GM18505 (cell line): ENCODE measurements at regions not wholly inside any gene's neighbourhood (a gene's known extent, or its start where the extent isn't known, plus 50 kb on each side); places are given as distances from the start of the nearest gene placed in this dataset.
"Not testable (repeated sequence)": the region's sequence is repeated elsewhere in the genome, so short reads cannot be mapped to it uniquely, and the experiment has no call there.

ENCODE experiments used
- ATAC-seq: cut with Tn5 transposase; IDR thresholded peaks from one replicate; pipeline ENCODE4 v1.9.1; 2021; ENCODE audit not compliant: unreplicated experiment
- POLR2A ChIP-seq: IDR thresholded peaks from 4 replicates; pipeline ENCODE4 v1.6.1; 2011; ENCODE audit warnings: borderline replicate concordance; ENCODE audit not compliant: insufficient read depth, insufficient read length; ENCODE audit errors: extremely low read depth

DNA sequence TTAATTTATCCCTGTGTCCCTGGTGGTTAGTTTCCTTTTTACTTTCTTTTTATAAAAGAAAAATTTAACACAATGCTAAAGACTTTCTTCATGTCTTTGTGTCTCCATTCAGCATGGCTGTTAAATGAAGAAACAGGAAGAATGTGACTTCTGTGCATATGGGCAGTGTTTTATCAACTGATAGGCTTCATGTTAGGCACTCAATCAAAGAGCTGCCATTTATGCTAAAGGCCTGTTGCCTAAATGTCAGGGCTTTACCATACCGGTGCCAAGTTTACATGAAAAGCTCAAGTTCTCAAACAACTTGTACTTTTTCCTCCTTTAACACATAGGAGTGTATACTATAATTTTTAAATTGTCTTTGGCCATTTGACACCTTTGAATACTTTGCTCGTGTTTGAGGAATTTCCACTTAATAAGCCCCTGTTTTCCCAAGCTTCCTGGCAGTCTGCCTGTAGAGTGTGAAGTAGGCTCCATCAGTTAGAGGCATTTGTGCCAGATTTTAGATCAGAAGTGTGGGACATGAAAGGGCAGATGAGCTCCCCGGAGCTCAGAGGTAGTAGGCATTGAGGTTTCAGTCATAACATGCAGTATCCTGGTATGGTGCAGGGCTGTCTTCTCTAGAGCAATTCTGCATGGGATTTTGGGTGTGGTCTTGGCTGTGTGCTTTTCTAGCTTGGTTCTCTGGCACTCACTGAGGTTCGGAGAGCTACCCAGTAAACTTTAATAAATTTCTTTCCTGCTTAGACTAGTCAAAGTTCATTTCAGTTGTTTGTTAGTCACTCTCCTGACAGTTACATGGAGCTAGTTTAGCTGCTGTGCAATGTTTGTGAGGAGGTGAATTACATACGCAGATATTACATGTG is 119.0 kb downstream of the LEPR start:
- no peak for TF ChIP-seq POLR2A
- ATAC-seq, result no peak

DNA sequence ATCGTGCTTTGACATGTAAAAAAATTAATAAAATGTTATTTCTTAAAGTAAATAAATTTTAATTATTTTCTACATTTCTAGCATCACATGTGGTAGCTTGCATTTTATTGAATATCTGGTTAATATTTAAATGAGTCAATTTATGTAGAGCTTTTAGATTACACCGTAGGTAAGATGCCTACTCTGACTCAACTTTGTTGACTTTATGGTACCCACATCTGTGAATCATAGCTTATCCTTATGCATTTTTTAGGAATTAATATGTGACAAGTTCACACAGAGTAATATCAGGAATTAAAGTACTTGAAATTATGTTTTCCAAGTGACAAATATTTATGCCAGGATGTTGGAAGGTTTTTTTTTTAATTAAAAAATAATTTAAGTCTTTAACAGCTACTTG is 120.7 kb downstream of the LEPR start:
- ATAC-seq, result no peak
- no peak for TF ChIP-seq POLR2A

DNA sequence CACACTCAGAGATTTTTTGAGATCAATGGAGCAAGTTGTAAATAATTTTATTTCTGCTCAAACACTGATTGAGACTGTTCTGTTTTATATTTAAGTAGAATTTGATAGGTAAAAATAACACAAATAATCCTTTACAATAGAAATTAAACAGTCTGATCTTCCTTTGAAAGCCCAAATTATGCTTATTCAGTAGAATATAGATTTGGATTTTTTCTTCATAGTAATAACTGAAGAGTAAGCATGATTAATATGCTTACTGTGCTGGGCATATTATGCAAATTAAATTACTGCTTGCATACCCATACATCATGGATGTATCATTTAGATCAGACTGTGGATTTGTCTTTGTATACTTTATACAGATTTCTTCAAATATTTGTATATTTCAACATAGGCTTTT is 121.4 kb downstream of the LEPR start:
- no peak for TF ChIP-seq POLR2A
- ATAC-seq, result no peak

DNA sequence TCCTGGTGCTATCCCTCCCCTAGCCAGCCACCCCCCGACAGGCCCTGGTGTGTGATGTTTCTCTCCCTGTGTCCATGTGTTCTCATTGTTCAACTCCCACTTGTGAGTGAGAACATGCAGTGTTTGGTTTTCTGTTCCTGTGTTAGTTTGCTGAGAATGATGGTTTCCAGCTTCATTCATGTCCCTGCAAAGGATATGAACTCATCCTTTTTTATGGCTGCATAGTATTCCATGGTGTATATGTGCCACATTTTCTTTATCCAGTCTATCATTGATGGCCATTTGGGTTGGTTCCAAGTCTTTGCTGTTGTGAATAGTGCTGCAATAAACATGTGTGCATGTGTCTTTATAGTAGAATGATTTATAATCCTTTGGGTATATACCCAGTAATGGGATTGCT is 122.1 kb downstream of the LEPR start:
- ATAC-seq, result not testable (repeated sequence)

DNA sequence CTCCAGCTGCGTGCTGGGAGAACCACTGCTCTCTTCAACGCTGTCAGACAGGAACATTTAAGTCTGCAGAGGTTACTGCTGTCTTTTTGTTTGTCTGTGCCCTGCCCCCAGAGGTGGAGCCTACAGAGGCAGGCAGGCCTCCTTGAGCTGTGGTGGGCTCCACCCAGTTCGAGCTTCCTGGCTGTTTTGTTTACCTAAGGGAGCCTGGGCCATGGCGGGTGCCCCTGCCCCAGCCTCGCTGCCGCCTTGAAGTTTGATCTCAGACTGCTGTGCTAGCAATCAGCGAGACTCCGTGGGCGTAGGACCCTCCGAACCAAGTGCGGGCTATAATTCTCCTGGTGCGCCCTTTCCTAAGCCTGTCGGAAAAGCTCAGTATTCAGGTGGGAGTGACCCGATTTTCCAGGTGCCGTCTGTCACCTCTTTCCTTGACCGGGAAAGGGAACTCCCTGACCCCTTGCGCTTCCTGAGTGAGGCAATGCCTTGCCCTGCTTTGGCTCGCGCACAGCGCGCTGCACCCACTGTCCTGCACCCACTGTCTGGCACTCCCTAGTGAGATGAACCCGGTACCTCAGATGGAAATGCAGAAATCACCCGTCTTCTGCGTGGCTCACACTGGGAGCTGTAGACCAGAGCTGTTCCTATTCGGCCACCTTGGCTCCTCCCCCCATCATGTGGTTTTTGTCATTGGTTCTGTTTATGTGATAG is 130.0 kb downstream of the LEPR start:
- not testable (repeated sequence) for ATAC-seq

DNA sequence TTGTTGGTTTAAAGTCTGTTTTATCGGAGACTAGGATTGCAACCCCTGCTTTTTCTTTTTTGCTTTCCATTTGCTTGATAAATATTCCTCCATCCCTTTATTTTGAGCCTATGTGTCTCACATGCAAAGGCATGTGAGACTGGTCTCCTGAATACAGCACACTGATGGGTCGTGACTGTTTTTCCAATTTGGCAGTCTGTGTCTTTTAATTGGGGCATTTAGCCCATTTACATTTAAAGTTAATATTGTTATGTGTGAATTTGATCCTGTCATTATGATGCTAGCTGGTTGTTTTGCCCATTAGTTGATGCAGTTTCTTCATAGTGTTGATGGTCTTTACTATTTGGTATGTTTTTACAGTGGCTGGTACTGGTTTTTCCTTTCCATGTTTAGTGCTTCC is 132.0 kb downstream of the LEPR start:
- not testable (repeated sequence) for ATAC-seq

DNA sequence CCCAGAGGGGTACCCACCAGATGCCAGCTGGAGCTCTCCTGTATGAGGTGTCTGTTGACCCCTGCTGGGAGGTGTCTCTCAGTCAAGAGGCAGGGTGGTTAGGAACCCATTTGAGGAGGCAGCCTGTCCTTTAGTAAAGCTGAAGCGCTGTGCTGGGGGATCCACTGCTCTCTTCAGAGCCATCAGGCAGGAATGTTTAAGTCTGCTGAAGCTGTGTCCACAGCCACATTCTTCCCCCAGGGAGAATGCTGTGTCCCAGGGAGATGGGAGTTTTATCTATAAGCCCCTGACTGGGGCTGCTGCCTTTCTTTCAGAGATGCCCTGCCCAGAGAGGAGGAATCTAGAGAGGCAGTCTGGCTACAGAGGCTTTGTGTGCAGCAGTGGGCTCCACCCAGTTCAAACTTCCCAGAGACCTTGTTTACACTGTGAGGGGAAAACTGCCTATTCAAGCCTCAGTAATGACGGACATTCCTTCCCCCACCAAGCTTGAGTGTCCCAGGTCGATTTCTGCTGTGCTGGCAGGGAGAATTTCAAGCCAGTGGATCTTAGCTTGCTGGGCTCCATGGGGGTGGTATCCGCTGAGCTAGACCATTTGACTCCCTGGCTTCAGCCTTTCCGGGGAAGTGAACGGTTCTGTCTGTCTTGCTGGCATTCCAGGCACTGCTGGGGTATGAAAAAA is 133.8 kb downstream of the LEPR start:
- not testable (repeated sequence) for ATAC-seq

DNA sequence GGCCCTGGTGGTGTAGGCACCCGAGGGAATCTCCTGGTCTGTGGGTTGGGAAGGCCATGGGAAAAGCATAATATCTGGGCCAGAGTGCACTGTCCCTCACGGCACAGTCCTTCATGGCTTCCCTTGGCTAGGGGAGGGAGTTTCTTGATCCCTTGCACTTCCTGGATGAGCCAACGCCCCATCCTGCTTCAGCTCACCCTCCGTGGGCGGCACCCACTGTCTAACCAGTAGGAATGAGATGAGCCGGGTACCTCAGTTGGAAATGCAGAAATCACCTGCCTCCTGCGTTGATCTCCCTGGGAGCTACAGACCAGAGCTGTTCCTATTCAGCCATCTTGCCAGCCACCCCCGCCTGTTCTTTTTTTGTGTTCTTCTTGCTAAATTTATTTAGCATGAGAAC is 134.4 kb downstream of the LEPR start:
- ATAC-seq, result no peak
- no peak for TF ChIP-seq POLR2A

DNA sequence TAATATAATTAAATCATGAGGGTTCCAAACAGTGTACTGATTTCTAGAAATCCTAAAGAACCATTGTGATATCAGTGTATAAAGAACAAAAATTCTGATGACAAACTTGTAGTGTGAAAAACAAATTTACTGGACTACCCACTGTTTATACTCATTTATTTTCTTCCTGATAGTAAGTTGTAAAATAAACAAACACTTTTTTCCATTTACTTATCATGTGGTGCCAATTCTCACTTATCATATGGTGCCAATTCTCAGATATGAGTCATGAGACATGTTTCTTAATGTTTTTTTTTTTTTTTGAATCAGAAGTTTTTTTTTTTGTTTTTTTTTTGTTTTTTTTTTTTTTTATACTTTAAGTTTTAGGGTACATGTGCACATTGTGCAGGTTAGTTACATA is 137.7 kb downstream of the LEPR start:
- no peak for ATAC-seq

DNA sequence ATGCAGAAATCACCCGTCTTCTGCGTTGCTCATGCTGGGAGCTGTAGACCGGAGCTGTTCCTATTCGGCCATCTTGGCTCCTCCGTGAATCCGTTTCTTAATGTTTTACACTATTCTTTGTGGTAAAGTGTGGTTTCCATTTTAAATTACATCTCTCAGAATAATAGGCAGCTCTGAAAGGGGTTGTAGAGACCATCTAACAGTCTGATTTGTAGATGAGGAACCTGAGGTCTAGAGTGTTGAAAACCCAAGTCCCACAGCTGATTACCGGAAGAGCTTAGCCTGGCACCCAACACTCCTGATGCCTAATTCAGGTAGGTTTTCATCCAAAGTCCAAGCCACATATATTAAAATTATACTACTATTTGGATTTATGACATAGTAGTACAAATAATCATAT is 144.0 kb downstream of the LEPR start:
- no peak for ATAC-seq
- no peak for TF ChIP-seq POLR2A

More for the DNA sequence above, 137.7 kb downstream of the LEPR start:
- TF ChIP-seq POLR2A, result no peak

DNA sequence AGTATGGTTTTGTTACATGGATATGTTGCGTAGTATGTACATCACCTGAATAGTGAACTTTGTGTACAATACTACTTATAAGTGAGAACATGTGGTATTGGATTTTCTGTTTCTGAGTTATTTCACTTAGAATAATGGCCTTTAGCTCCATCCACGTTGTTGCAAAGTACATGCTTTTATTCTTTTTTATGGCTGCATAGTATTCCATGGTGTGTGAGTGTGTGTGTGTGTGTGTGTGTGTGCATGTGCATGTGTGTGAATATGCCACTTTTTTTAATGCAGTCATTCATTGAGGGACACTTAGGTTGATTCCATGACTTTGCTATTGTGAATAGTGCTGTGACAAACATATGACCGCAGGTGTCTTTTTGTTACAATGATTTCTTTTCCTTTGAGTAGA is 147.8 kb downstream of the LEPR start:
- TF ChIP-seq POLR2A, result no peak
- ATAC-seq, result no peak

DNA sequence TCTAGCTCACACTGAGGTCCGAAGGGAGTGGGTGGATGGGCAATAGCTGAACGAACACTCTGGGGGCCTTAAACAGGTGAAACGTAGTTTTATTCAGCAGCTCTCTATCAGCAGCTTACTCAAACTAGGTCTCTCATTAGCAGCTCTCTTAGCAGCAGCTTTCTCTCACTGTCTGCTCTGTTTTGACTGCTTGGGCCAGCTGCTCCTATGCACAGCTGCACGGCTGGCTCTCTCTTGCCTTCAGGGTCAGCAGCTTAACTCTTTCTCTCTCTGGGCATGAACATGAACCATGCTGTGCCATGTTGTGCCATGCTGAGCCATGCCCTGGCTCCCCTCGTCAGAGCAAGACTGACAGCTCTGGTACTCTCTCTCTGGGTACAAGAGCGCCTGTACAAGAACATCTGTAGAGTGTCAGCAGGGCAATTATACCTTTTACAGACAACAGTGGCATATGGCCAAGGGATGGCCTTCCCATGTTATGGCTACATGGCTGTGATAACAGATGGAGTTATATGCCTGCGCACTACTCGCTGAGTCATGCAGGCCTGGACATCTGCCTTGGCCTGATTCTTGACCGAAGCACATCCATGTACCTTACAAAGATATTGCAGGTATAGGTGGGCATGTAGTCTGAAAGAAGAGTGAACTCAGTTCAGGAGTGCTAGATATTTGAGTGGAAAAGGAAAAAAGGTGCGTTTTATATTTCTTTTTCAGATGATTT is 152.4 kb downstream of the LEPR start:
- no peak for ATAC-seq

DNA sequence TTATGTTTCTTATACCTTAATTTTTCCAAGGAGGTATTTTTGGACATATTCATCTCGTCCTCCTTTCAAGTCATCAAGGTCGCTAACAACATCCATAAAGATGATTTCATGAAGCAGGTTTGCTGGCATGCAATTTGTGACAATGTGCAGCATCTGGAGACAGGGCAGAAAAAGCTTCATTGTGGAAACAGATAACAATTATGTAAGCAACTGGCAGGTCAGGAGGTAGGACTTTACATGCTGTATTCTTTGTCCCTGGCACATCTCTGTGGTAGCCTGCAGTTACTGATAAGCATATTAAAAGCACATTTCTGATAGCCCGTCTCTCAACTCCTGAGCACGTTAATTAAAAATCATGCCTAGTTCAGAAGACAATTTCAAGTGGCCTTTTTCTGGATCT is 156.8 kb downstream of the LEPR start:
- TF ChIP-seq POLR2A, result no peak
- ATAC-seq, result no peak

More for the DNA sequence above, 152.4 kb downstream of the LEPR start:
- no peak for TF ChIP-seq POLR2A

DNA sequence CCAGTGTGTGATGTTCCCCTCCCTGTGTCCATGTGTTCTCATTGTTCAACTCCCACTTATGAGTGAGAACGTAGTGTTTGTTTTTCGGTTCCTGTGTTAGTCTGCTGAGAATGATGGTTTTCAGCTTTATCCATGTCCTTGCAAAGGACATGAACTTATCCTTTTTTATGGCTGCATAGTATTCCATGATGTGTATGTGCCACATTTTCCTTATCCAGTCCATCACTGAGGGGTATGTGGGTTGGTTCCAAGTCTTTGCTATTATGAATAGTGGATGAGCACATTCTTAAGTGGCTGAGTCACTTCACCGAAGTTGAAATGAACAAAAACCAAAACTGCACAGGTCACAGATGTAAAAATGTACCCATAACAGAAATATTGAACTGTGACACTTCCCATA is 157.5 kb downstream of the LEPR start:
- ATAC-seq, result not testable (repeated sequence)
